ENCODE measurements at regions not wholly inside any gene's neighbourhood (a gene's known extent, or its start where the extent isn't known, plus 50 kb on each side); places are given as distances from the start of the nearest gene placed in this dataset.

DNA sequence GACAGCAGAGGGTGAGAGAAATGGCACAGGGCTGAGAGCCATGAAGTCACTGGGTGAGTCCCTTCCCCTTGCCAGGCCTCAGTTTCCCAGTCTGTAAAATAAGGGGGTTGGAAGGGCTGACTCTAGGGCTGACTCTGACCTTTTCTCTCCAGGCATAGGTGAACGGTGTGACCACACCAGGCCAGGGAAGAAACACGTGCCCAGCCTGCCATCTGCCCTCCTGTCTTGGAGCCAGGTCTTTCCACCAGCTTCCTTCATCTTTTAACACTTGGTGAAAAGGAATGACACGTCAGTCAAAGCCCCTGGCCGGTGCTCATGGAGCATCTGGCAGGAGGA lies 74.4 kb downstream of the CPN2 start:
- TF ChIP-seq, protein P1, sequence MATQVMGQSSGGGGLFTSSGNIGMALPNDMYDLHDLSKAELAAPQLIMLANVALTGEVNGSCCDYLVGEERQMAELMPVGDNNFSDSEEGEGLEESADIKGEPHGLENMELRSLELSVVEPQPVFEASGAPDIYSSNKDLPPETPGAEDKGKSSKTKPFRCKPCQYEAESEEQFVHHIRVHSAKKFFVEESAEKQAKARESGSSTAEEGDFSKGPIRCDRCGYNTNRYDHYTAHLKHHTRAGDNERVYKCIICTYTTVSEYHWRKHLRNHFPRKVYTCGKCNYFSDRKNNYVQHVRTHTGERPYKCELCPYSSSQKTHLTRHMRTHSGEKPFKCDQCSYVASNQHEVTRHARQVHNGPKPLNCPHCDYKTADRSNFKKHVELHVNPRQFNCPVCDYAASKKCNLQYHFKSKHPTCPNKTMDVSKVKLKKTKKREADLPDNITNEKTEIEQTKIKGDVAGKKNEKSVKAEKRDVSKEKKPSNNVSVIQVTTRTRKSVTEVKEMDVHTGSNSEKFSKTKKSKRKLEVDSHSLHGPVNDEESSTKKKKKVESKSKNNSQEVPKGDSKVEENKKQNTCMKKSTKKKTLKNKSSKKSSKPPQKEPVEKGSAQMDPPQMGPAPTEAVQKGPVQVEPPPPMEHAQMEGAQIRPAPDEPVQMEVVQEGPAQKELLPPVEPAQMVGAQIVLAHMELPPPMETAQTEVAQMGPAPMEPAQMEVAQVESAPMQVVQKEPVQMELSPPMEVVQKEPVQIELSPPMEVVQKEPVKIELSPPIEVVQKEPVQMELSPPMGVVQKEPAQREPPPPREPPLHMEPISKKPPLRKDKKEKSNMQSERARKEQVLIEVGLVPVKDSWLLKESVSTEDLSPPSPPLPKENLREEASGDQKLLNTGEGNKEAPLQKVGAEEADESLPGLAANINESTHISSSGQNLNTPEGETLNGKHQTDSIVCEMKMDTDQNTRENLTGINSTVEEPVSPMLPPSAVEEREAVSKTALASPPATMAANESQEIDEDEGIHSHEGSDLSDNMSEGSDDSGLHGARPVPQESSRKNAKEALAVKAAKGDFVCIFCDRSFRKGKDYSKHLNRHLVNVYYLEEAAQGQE (tag by site-specific recombination; IDR thresholded peaks at IDR 0.05): no peak
- TF ChIP-seq ZNF202 (tag by site-specific recombination; IDR thresholded peaks at IDR 0.05; ENCODE audit: borderline replicate concordance) (no peak), ZNF747 (tag by site-specific recombination; IDR thresholded peaks at IDR 0.05) (no peak), ZNF211 (tag by site-specific recombination; IDR thresholded peaks at IDR 0.05; ENCODE audit: low read depth) (no peak), HOXC10 (CRISPR knock-in tag; IDR thresholded peaks at IDR 0.05) (no peak), SCRT2 (tag by site-specific recombination; IDR thresholded peaks at IDR 0.05) (no peak)
- no peak overlapping the region for H3K4me3 ChIP-seq (ENCODE audit: low read depth, low read length)
- ChIA-PET POLR2A (interaction anchor here (0.6 kb wide), 1 partner anchor 33 kb away, joined by 4 read pairs; no protein-coding TSS in a partner anchor), CTCF (no interaction called here)
- H3K9me3 ChIP-seq (ENCODE audit: control insufficient read depth, insufficient read depth, low read depth, low read length): no peaks in the 10 kb centered on the region
- no peaks in the 10 kb centered on the region; the same call in 1 of the 2 replicates for H3K4me1 ChIP-seq (ENCODE audit: control insufficient read depth, insufficient read depth, low read length)
- H3K36me3 ChIP-seq (ENCODE audit: control insufficient read depth in 2 of 2, insufficient read depth in 1 of 2, low read length in 2 of 2): no peaks in the 10 kb centered on the region
- H3K27ac ChIP-seq (ENCODE audit: extremely low read depth, low read depth, low read length): no peak overlapping the region

DNA sequence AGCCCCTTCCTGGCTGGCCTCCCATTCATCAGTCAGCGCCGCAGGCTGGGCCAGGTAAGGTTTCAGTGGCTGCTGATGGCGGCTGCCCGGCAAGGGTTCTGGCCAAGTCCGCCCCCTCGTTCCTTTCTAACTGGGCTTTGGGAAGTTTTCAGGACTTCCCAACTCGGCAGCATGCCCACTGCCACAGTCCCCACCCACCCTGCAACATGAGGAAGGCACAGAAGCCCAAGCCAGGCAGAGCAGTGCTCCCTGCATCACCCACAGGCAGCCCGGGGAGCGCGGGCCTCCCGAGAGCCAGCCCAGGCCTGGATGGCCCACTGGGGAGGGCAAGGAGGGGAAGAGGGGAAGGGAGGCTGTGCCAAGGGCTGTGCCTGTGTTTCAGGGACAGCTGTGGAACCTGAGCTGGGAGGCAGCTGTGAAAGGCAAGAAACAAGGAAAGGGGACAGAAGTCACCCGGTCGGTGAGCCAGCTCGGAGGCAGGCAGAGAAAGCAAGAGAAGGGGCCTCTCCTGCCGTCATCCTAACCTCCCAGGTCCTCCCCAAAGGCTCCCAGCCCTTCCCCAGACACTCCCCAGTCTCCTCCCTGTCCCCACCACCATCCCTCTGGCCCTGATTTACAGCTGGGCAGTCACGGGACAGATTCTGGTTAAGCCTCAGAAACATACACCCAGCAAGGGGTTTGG lies 73.9 kb downstream of the CPN2 start:
- H3K4me1 ChIP-seq (ENCODE audit: control insufficient read depth, insufficient read depth, low read length): no peaks in the 10 kb centered on the region; the same call in 1 of the 2 replicates
- CTCF ChIA-PET: no interaction called here
- TF ChIP-seq, protein P2, sequence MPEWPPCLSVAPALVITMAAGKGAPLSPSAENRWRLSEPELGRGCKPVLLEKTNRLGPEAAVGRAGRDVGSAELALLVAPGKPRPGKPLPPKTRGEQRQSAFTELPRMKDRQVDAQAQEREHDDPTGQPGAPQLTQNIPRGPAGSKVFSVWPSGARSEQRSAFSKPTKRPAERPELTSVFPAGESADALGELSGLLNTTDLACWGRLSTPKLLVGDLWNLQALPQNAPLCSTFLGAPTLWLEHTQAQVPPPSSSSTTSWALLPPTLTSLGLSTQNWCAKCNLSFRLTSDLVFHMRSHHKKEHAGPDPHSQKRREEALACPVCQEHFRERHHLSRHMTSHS (tag by site-specific recombination; IDR thresholded peaks at IDR 0.05): no peak
- TF ChIP-seq ZNF10 (tag by site-specific recombination; IDR thresholded peaks at IDR 0.05) (no peak), GLIS1 (tag by site-specific recombination; IDR thresholded peaks at IDR 0.05) (peak; percentile 62), ZNF214 (tag by site-specific recombination; IDR thresholded peaks at IDR 0.05; ENCODE audit: borderline replicate concordance) (no peak), ZNF768 (tag by site-specific recombination; IDR thresholded peaks at IDR 0.05) (no peak), ZNF211 (tag by site-specific recombination; IDR thresholded peaks at IDR 0.05; ENCODE audit: low read depth) (no peak), ZNF585B (tag by site-specific recombination; IDR thresholded peaks at IDR 0.05) (no peak), KLF1 (tag by site-specific recombination; IDR thresholded peaks at IDR 0.05) (0 out of 2 replicates have a peak, but pooled peaks have one; percentile 25), ZNF658 (tag by site-specific recombination; IDR thresholded peaks at IDR 0.05) (no peak), ZNF140 (tag by site-specific recombination; IDR thresholded peaks at IDR 0.05) (no peak), ZNF660 (tag by site-specific recombination; IDR thresholded peaks at IDR 0.05) (no peak), ZNF571 (tag by site-specific recombination; IDR thresholded peaks at IDR 0.05) (no peak), WT1 (tag by site-specific recombination; IDR thresholded peaks at IDR 0.05) (peak; percentile 94), ZNF544 (tag by site-specific recombination; IDR thresholded peaks at IDR 0.05) (no peak), ZNF548 (tag by site-specific recombination; IDR thresholded peaks at IDR 0.05) (no peak), KLF10 (tag by site-specific recombination; IDR thresholded peaks at IDR 0.05) (no peak), ZNF501 (tag by site-specific recombination; IDR thresholded peaks at IDR 0.05) (no peak), ZNF341 (tag by site-specific recombination; IDR thresholded peaks at IDR 0.05; ENCODE audit: low read depth) (peak; percentile 72), KLF16 (tag by site-specific recombination; IDR thresholded peaks at IDR 0.05) (no peak), ZFP3 (tag by site-specific recombination; IDR thresholded peaks at IDR 0.05; ENCODE audit: low read depth) (no peak)
- TF ChIP-seq, protein P3, sequence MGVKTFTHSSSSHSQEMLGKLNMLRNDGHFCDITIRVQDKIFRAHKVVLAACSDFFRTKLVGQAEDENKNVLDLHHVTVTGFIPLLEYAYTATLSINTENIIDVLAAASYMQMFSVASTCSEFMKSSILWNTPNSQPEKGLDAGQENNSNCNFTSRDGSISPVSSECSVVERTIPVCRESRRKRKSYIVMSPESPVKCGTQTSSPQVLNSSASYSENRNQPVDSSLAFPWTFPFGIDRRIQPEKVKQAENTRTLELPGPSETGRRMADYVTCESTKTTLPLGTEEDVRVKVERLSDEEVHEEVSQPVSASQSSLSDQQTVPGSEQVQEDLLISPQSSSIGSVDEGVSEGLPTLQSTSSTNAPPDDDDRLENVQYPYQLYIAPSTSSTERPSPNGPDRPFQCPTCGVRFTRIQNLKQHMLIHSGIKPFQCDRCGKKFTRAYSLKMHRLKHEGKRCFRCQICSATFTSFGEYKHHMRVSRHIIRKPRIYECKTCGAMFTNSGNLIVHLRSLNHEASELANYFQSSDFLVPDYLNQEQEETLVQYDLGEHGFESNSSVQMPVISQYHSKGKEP (tag by site-specific recombination; IDR thresholded peaks at IDR 0.05): no peak
- TF ChIP-seq, protein P4, sequence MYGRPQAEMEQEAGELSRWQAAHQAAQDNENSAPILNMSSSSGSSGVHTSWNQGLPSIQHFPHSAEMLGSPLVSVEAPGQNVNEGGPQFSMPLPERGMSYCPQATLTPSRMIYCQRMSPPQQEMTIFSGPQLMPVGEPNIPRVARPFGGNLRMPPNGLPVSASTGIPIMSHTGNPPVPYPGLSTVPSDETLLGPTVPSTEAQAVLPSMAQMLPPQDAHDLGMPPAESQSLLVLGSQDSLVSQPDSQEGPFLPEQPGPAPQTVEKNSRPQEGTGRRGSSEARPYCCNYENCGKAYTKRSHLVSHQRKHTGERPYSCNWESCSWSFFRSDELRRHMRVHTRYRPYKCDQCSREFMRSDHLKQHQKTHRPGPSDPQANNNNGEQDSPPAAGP (tag by site-specific recombination; IDR thresholded peaks at IDR 0.05): peak; percentile 62; the same call in 1 of the 2 replicates
- TF ChIP-seq, protein P5, sequence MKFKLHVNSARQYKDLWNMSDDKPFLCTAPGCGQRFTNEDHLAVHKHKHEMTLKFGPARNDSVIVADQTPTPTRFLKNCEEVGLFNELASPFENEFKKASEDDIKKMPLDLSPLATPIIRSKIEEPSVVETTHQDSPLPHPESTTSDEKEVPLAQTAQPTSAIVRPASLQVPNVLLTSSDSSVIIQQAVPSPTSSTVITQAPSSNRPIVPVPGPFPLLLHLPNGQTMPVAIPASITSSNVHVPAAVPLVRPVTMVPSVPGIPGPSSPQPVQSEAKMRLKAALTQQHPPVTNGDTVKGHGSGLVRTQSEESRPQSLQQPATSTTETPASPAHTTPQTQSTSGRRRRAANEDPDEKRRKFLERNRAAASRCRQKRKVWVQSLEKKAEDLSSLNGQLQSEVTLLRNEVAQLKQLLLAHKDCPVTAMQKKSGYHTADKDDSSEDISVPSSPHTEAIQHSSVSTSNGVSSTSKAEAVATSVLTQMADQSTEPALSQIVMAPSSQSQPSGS (tag by site-specific recombination; IDR thresholded peaks at IDR 0.05; ENCODE audit: low read depth): no peak

More for the DNA sequence above, 73.9 kb downstream of the CPN2 start:
- H3K27ac ChIP-seq (ENCODE audit: extremely low read depth, low read depth, low read length): no peak overlapping the region
- POLR2A ChIA-PET: no interaction called here
- no peak overlapping the region for H3K4me3 ChIP-seq (ENCODE audit: low read depth, low read length)
- no peaks in the 10 kb centered on the region for H3K9me3 ChIP-seq (ENCODE audit: control insufficient read depth, insufficient read depth, low read depth, low read length)
- H3K36me3 ChIP-seq (ENCODE audit: control insufficient read depth in 2 of 2, insufficient read depth in 1 of 2, low read length in 2 of 2): no peaks in the 10 kb centered on the region
